Medulla oblongata (tissue), 1 donor: ENCODE measurements at regions not wholly inside any gene's neighbourhood (a gene's known extent, or its start where the extent isn't known, plus 50 kb on each side); places are given as distances from the start of the nearest gene placed in this dataset.

Experiments used
- DNase-seq: peaks from one replicate; pipeline ENCODE4 v3.0.0-alpha.2; 2015; ENCODE audit errors: extremely low spot score

DNA sequence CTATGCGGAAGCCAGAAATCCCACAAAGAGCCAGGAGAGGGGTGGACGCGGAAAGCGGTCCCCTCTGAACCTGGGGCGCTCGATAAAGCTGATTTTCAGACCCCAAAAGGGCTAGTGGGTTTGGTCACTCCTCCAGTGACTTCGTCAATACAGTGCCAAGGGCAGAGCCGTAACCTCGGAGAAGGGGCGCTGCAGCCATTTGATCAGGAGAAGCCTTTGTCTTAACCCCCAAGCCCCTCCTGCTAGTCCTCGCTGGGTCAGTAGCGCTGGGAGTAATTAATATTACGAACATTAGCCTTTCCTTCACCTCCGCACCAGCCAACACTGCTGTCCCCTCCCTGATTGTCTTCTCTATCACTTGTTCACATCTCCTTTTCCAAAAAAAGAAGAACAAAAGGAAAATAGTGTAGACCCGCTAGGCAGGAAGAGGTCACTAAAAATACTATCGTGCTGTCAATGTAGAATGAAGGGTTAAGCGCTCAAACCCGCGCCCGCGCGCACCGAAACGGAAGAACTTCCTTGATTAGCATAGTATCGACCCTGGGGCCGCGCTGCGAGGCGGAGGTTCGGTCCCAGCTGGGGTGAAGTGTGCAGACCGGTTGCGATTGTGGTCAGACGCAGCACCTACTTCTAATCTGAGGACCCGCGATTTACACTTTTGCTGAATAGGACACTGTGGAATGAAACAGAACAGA lies 63.2 kb upstream of the MAPRE2 start:
- DNase-seq: peak; percentile 50

DNA sequence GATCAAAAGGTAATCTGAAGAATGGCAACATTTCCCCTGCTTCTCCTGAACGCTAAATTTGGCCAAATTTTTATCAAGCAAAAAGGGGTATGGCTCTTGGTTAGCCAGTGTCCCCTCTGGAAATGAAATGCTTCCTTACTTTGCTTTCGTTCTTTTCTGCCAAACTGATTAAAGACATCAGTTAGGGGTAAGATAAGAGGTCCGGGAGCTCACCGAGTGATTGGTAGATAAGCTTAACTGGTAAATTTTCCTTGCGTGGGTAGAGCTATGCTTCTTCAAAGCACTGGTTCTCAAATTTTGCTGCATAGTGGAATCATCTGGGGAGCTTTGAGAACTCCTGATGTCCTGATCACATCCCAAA lies 62.7 kb upstream of the MAPRE2 start:
- no peak for DNase-seq

DNA sequence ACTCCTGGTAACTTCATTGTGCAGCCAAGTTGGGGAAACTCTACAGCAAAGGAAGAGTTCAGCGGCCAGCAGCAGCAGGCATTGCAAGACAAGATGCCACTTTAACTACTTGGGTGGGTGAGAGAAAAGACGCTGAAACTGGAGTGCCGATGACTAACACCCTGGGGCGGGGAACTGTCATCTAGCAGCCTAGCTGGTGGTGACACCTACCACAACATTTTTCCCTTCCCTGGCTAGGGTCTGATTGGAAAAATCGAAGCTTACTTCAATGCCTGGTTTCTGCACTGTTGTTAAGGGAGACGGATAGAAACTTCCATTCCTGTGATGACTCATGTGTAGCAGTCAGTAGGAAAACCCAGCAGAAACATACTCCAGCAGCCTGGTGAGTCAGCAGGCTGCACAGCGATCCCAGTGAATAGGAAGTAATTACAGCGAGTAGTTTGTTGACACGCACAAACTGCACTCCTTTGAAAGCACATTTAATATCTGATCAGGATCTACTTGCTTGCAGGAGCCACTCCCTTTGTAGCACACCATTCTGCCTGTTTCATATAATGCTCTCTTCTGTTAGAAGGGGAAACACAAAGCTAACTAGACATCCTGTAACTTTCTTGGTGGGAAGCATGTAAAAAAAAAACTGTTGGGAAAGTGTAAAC lies 62.1 kb upstream of the MAPRE2 start:
- peak; percentile 93 for DNase-seq

DNA sequence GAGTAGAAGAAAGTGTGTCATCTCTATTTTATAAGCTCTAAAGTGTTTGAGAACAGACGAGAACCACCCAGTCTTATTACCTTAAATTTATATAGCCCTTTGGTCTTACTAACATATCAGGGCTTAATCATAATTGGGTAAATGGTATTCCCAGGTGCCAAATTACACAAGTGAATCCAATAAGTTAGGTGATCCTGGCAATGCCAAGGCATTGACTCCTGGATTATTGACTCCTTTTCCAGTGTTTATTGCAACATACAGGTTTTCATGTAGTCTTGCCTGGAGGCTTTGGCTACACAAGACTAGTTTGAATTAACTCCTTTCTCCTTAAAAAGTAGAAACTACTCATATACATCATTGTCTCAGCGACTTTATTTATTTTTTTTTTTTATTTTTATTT lies 59.7 kb upstream of the MAPRE2 start:
- DNase-seq: no peak

DNA sequence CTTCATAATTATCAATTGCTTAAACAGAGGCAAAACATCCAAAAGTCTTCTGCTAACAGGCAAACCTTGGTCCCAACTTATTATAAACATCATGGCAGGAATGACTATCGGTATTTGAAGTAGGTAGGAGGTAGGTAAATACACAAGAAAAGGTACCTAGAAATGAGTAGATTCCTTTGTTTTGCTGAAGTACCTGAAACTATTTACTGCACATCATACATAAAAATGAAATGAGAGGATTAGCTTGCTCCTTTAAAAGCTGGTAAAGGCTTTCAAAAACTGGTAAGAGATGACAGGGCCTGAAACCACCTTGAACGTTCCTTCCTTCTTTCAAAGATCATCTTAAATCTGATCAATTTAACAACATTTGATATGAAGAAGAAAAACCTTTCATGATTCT lies 55.2 kb upstream of the MAPRE2 start:
- no peak for DNase-seq

DNA sequence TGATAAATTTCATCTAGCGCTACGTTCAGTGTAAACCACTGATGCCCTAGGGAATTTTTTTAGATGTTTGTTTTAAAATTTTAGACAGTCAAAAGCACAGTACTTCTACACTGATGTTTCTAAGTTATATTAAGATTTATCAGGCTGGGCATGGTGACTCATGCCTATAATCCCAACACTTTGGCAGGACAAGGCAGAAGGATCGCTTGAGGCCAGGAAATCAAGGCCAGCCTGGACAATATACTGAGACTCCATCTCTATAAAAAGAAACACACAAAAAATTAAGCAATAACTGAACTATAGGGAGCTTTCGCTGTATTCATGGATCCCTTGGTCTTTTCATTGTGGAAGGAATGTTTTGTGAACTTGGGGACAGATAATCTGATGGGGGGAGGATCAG lies 50.6 kb upstream of the MAPRE2 start:
- no peak for DNase-seq

DNA sequence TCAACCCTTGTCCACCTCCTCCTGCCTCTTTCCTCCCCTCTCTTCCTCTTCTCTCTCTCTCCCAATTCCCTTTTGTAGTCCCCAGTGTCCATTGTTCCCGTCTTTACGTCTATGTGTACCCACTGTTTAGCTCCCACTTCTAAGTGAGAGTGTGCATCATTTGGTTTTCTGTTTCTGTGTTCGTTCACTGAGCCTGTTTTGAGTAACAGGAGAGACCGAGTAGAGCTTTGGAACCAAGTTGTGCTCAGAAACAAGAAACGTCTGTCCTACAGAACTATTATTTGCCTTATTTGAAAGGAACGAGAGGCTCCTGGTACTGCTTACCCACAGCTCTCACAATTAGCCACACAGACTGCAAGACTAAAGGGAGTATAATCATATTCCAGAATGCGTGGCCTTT lies 50.1 kb upstream of the MAPRE2 start:
- DNase-seq: peak; percentile 84
